IMR-90 (cell line): ENCODE measurements at regions not wholly inside any gene's neighbourhood (a gene's known extent, or its start where the extent isn't known, plus 50 kb on each side); places are given as distances from the start of the nearest gene placed in this dataset.

Experiments used
- ATAC-seq: fragments of 200-7000 bp; cut with Tn5 transposase; 2 replicates; pipeline ENCODE4 v1.9.1; 2020; ENCODE audit warnings: low read depth, mild to moderate bottlenecking, moderate library complexity
- BruUV-seq: library from RNA; stranded (reverse); fragments of 400-500 nt; replicated peaks from 2 replicates; lab custom pipeline; 2021; lab: Mats Ljungman, UMichigan
- CTCF ChIA-PET: fragments of 300-600 bp; formaldehyde crosslinking; extraction: SDS; loops from one replicate; lab custom pipeline; 2021; ENCODE audit warnings: antibody characterized with exemption; lab: Yijun Ruan, JAX
- POLR2A ChIA-PET: fragments of 300-600 bp; sonication (Branson Sonifier 250); formaldehyde crosslinking; loops from one replicate; lab custom pipeline; 2022; ENCODE audit warnings: antibody characterized with exemption; ENCODE audit not compliant: unreplicated experiment; lab: Charles Lee
- DNase-seq: peaks from one replicate; pipeline ENCODE4 v3.0.0; 2013
- H2AFZ ChIP-seq: replicated peaks from 2 replicates; pipeline ENCODE3; 2013; ENCODE audit warnings: low read length, mild to moderate bottlenecking; ENCODE audit not compliant: poor library complexity
- H2AK5ac ChIP-seq: 2 replicates; pipeline ENCODE4 v1.6.1; 2013; ENCODE audit warnings: low read depth, low read length, inconsistent platforms
- H2AK9ac ChIP-seq: replicated peaks from 2 replicates; pipeline ENCODE3; 2013; ENCODE audit warnings: mild to moderate bottlenecking, low read depth, low read length, moderate library complexity; ENCODE audit not compliant: poor library complexity
- H2BK120ac ChIP-seq: 2 replicates; pipeline ENCODE4 v1.6.1; 2013; ENCODE audit warnings: low read depth, low read length, inconsistent platforms
- H2BK15ac ChIP-seq: 3 replicates; pipeline ENCODE4 v1.6.1; 2013; ENCODE audit warnings: low read depth, low read length, inconsistent platforms
- H2BK20ac ChIP-seq: 2 replicates; pipeline ENCODE4 v1.6.1; 2013; ENCODE audit warnings: low read depth, mild to moderate bottlenecking, inconsistent platforms, low read length, moderate library complexity
- H2BK5ac ChIP-seq: 2 replicates; pipeline ENCODE4 v1.6.1; 2013; ENCODE audit warnings: mild to moderate bottlenecking, low read depth, low read length, inconsistent platforms; ENCODE audit not compliant: poor library complexity, severe bottlenecking
- H3K14ac ChIP-seq: replicated peaks from 2 replicates; pipeline ENCODE4 v1.6.1; 2013; ENCODE audit warnings: low read depth, low read length, inconsistent platforms
- H3K18ac ChIP-seq: 2 replicates; pipeline ENCODE4 v1.6.1; 2013; ENCODE audit warnings: low read depth, low read length, control low read depth
- H3K23ac ChIP-seq: 2 replicates; pipeline ENCODE4 v1.6.1; 2013; ENCODE audit warnings: low read depth, low read length, inconsistent platforms
- H3K27ac ChIP-seq: 2 replicates; pipeline ENCODE4 v1.5.1; 2013; ENCODE audit warnings: mild to moderate bottlenecking, control low read depth, low read length; ENCODE audit not compliant: insufficient read depth
- H3K27me3 ChIP-seq: 2 replicates; pipeline ENCODE4 v1.6.1; 2013; ENCODE audit warnings: low read length; ENCODE audit not compliant: control insufficient read depth, insufficient read depth
- H3K36me3 ChIP-seq: 2 replicates; pipeline ENCODE4 v1.6.1; 2013; ENCODE audit warnings: low read length, mixed read lengths; ENCODE audit not compliant: control insufficient read depth, insufficient read depth
- H3K4ac ChIP-seq: 2 replicates; pipeline ENCODE4 v1.6.1; 2013; ENCODE audit warnings: low read depth, low read length, inconsistent platforms
- H3K4me1 ChIP-seq: 2 replicates; pipeline ENCODE4 v1.6.1; 2013; ENCODE audit warnings: low read length, mixed read lengths; ENCODE audit not compliant: control insufficient read depth, insufficient read depth
- H3K4me2 ChIP-seq: 2 replicates; pipeline ENCODE4 v1.6.1; 2013; ENCODE audit warnings: low read depth, mild to moderate bottlenecking, control low read depth, low read length, moderate library complexity
- H3K4me3 ChIP-seq: 2 replicates; pipeline ENCODE4 v1.5.1; 2013; ENCODE audit warnings: low read depth, mild to moderate bottlenecking, control low read depth, low read length, moderate library complexity; ENCODE audit not compliant: insufficient read depth
- H3K56ac ChIP-seq: 2 replicates; pipeline ENCODE4 v1.6.1; 2013; ENCODE audit warnings: low read length, inconsistent platforms; ENCODE audit not compliant: insufficient read depth; ENCODE audit errors: extremely low read depth
- H3K79me1 ChIP-seq, 2 experiments: 2 replicates each; pipeline ENCODE4 v1.6.1; 2013; ENCODE audit warnings: low read length in 2 of 2, inconsistent platforms in 1 of 2, low read depth in 1 of 2
- H3K9ac ChIP-seq: 2 replicates; pipeline ENCODE4 v1.6.1; 2013; ENCODE audit warnings: low read depth, low read length, control low read depth
- H3K9me1 ChIP-seq: 2 replicates; pipeline ENCODE4 v1.6.1; 2013; ENCODE audit warnings: low read length, inconsistent platforms; ENCODE audit not compliant: insufficient read depth
- H3K9me3 ChIP-seq: 2 replicates; pipeline ENCODE4 v1.6.1; 2013; ENCODE audit warnings: low read length; ENCODE audit not compliant: control insufficient read depth, insufficient read depth
- H4K20me1 ChIP-seq: 2 replicates; pipeline ENCODE4 v1.6.1; 2013; ENCODE audit warnings: low read length, inconsistent platforms; ENCODE audit not compliant: insufficient read depth
- H4K5ac ChIP-seq: 2 replicates; pipeline ENCODE4 v1.6.1; 2013; ENCODE audit warnings: mild to moderate bottlenecking, low read depth, low read length, control low read depth
- H4K8ac ChIP-seq, 2 experiments: 2 replicates each; pipeline ENCODE4 v1.6.1; 2013; ENCODE audit warnings: low read depth in 2 of 2, low read length in 2 of 2, control low read depth in 1 of 2, inconsistent platforms in 1 of 2
- H4K91ac ChIP-seq: 2 replicates; pipeline ENCODE4 v1.6.1; 2013; ENCODE audit warnings: low read depth, low read length, inconsistent platforms; ENCODE audit not compliant: insufficient read depth
- BHLHE40 ChIP-seq: fragments of 150-350 bp; IDR thresholded peaks from 2 replicates; pipeline ENCODE4 v1.6.1; 2016; ENCODE audit warnings: mild to moderate bottlenecking, low read depth, low read length
- CEBPB ChIP-seq: IDR thresholded peaks from 2 replicates; pipeline ENCODE4 v1.6.1; 2012; ENCODE audit warnings: low read depth, low read length, improper control_type of control experiment
- CHD1 ChIP-seq: IDR thresholded peaks from 2 replicates; pipeline ENCODE4 v1.6.1; 2012; ENCODE audit warnings: low read depth, low read length, improper control_type of control experiment
- CTCF ChIP-seq: conservative IDR thresholded peaks from 2 replicates; pipeline ENCODE4 v1.5.1; 2012; ENCODE audit warnings: mild to moderate bottlenecking, low read depth, low read length, improper control_type of control experiment
- ELK1 ChIP-seq: fragments of 150-350 bp; IDR thresholded peaks from 2 replicates; pipeline ENCODE4 v1.6.1; 2016; ENCODE audit warnings: low read depth, mild to moderate bottlenecking, low read length, moderate library complexity, borderline replicate concordance
- WGBS, 2 experiments: methylation state at CpG; one replicate each; pipeline versions ENCODE4 v1.1.5 to v1.1.7; 2013; ENCODE audit warnings: missing lambda C conversion rate in 2 of 2; ENCODE audit not compliant: insufficient read length in 1 of 2; ENCODE audit errors: extremely low coverage in 2 of 2; 5-methylcytosine and 5-hydroxymethylcytosine counted together
- dilution Hi-C: fragments of 300-500 bp; cut with HindIII; formaldehyde crosslinking; loops from one replicate; pipeline ENCODE4 v1.14.3; 2018; ENCODE audit warnings: low sequenced_read_pairs; ENCODE audit not compliant: unreplicated experiment
- in situ Hi-C: fragments of 300-500 bp; cut with MboI; formaldehyde crosslinking; loops from 3 replicates; pipeline ENCODE4 v1.14.3; 2019; ENCODE audit warnings: low sequenced_read_pairs, inconsistent platforms, mixed read lengths
- intact Hi-C: fragments of 100-400 bp; cut with micrococcal nuclease; formaldehyde crosslinking; loops from 2 replicates; pipeline ENCODE4 v1.10.0; 2022

DNA sequence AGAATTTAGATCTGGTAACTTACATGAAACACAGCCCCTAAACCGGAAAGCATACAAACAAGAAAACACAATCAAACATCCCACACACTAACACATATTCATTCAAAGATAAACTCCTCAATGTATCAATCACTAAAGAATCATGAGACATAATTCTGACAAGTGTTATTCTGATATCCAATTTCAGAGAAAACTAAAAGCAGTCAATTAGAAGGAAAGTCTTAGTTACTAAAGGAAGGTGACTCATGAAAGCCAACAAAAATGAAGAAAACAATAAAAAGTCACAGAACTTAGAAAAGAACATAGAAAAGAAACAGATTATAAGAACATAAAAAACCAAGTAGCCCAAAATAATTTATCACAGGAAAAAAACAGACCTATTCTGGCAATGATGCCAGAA is 57.2 kb downstream of the ZZZ3 start:
- Histone ChIP-seq H3K4me2 (no peak overlapping the region), H3K36me3 (peaks cover 19% of the 10 kb centered on the region)

More for the DNA sequence above, 57.2 kb downstream of the ZZZ3 start:
- H3K9me3 ChIP-seq, result no peaks in the 10 kb centered on the region
- H3K14ac ChIP-seq, result no peak overlapping the region
- intact Hi-C loops (no loop called here), in situ Hi-C loops (no loop called here), dilution Hi-C loops (no loop called here)
- no peak overlapping the region for H2BK20ac ChIP-seq
- ChIA-PET CTCF (no interaction called here), POLR2A (no interaction called here)
- H2AFZ ChIP-seq, result no peak overlapping the region
- no peak overlapping the region for H3K23ac ChIP-seq
- no peak overlapping the region for H3K4ac ChIP-seq
- no peak overlapping the region for H3K18ac ChIP-seq
- H4K20me1 ChIP-seq, result no peaks in the 10 kb centered on the region
- no peaks in the 10 kb centered on the region for H3K27me3 ChIP-seq
- H2AK9ac ChIP-seq, result no peak overlapping the region
- H2BK5ac ChIP-seq, result no peak overlapping the region
- no peak overlapping the region for H3K9ac ChIP-seq
- no peak overlapping the region for H2BK120ac ChIP-seq
- no TSS peak for BruUV-seq
- H3K56ac ChIP-seq, result no peak overlapping the region
- H4K5ac ChIP-seq, result no peak overlapping the region
- no peak overlapping the region for H4K8ac ChIP-seq
- H3K9me1 ChIP-seq, result peaks cover 6% of the 10 kb centered on the region; the same call in 1 of the 2 replicates
- H4K91ac ChIP-seq, result no peak overlapping the region
- H3K4me1 ChIP-seq, result no peaks in the 10 kb centered on the region
- ATAC-seq, result no peak
- WGBS, 2 experiments, result no CpG with 5 or more reads among the region's 1 CpG
- peaks cover 21 to 42% of the 10 kb centered on the region in 2 experiments; a peak in 3 of 4 replicates for H3K79me1 ChIP-seq
- DNase-seq, result no peak
- H2BK15ac ChIP-seq, result no peak overlapping the region
- H2AK5ac ChIP-seq, result no peak overlapping the region
- H3K4me3 ChIP-seq, result no peak overlapping the region
- TF ChIP-seq CTCF (no peak), ELK1 (no peak), CEBPB (no peak), CHD1 (no peak), BHLHE40 (no peak)
- H3K27ac ChIP-seq, result no peak overlapping the region
